HepG2 (cell line): ENCODE measurements at regions not wholly inside any gene's neighbourhood (a gene's known extent, or its start where the extent isn't known, plus 50 kb on each side); places are given as distances from the start of the nearest gene placed in this dataset.

Experiments used
- CTCF ChIP-seq: sonication (generic); formaldehyde crosslinking; IDR thresholded peaks from 2 replicates; pipeline ENCODE4 v1.5.0; 2020; ENCODE audit warnings: mild to moderate bottlenecking, missing genetic modification reagents, moderate library complexity
- HNRNPK ChIP-seq: fragments of 200-400 bp; formaldehyde crosslinking; IDR thresholded peaks from 2 replicates; pipeline ENCODE4 v1.6.1; 2018; ENCODE audit warnings: low read length, low read depth, moderate library complexity, mild to moderate bottlenecking; ENCODE audit not compliant: poor library complexity, severe bottlenecking

- no peak for TF ChIP-seq CTCF
- TF ChIP-seq HNRNPK: no peak
These were observed 174.5 kb upstream of the MXRA5 start for GRCh38 chrX:3520982-3521381.
